Fibroblast of pulmonary artery (primary cell): ENCODE measurements at regions not wholly inside any gene's neighbourhood (a gene's known extent, or its start where the extent isn't known, plus 50 kb on each side); places are given as distances from the start of the nearest gene placed in this dataset.

ENCODE experiments used
- DNase-seq: peaks from one replicate; pipeline ENCODE4 v3.0.0-alpha.2; 2010; ENCODE audit warnings: low read depth
- H3K4me3 ChIP-seq: replicated peaks from 2 replicates; pipeline ENCODE4 v1.5.1; 2011; ENCODE audit warnings: low read depth, mild to moderate bottlenecking, control low read depth, low read length, moderate library complexity
- TF ChIP-seq, protein P1 (sequence below): IDR thresholded peaks from 2 replicates; pipeline ENCODE4 v1.5.1; 2011; ENCODE audit warnings: mild to moderate bottlenecking, control low read depth, low read length, inconsistent platforms; ENCODE audit errors: missing control alignments

GRCh38 chr17:53106886-53107285, 715.8 kb upstream of the KIF2B start:
- TF ChIP-seq, protein P1, sequence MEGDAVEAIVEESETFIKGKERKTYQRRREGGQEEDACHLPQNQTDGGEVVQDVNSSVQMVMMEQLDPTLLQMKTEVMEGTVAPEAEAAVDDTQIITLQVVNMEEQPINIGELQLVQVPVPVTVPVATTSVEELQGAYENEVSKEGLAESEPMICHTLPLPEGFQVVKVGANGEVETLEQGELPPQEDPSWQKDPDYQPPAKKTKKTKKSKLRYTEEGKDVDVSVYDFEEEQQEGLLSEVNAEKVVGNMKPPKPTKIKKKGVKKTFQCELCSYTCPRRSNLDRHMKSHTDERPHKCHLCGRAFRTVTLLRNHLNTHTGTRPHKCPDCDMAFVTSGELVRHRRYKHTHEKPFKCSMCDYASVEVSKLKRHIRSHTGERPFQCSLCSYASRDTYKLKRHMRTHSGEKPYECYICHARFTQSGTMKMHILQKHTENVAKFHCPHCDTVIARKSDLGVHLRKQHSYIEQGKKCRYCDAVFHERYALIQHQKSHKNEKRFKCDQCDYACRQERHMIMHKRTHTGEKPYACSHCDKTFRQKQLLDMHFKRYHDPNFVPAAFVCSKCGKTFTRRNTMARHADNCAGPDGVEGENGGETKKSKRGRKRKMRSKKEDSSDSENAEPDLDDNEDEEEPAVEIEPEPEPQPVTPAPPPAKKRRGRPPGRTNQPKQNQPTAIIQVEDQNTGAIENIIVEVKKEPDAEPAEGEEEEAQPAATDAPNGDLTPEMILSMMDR = no peak
- no peak for DNase-seq
- H3K4me3 ChIP-seq = no peak overlapping the region

GRCh38 chr17:53101706-53102105, 721.0 kb upstream of the KIF2B start:
- no peak overlapping the region for H3K4me3 ChIP-seq
- TF ChIP-seq, protein P1 = no peak
- DNase-seq = no peak

DNA sequence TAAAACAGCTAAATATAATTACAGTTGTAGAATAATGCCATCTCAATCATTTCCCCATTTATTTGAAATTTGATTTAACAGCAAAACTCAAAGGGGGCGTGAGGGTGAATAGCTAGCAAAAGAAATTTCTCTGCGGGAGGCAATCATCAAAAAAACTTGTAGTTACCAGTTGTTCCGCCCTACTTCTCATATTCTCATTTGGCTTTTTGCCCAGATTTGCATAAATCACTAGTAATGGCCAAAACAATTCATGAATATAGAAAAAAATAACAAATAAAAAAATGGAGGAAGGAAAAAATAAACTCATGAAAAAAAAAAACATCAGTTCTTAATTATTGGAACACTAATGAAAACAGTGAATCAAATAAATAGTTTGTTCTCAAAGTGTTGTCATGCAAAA, 722.6 kb upstream of the KIF2B start:
- no peak for DNase-seq
- TF ChIP-seq, protein P1 = no peak
- H3K4me3 ChIP-seq = no peak overlapping the region

- H3K4me3 ChIP-seq = no peak overlapping the region
- TF ChIP-seq, protein P1 = no peak
- DNase-seq = no peak
These were observed 729.3 kb upstream of the KIF2B start for GRCh38 chr17:53093391-53093790.

GRCh38 chr17:53092072-53092471, 730.7 kb upstream of the KIF2B start:
- H3K4me3 ChIP-seq = no peak overlapping the region
- no peak for DNase-seq
- TF ChIP-seq, protein P1 = no peak

- DNase-seq = no peak
- TF ChIP-seq, protein P1 = no peak
- H3K4me3 ChIP-seq = no peak overlapping the region
These were observed 732.0 kb upstream of the KIF2B start for GRCh38 chr17:53090770-53091169.

DNA sequence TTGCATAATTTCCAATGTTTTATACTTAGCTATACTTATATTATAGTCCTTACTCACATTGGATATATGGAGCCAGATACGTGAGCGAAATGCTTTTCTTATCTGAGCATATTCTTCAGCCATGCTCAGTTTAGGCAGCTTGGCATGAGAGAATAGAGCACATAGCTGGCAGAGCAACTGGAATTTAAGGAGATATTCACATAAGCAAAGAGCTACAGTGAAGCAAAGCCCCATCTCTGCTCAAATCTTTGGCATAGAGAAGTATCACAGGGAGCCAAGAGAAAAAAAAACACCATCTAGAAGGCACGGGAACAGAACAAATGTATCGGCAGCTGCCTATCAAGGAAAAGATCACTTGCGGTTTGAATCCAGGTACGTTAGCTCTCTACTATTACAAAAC, 734.2 kb upstream of the KIF2B start:
- TF ChIP-seq, protein P1 = no peak
- no peak for DNase-seq
- H3K4me3 ChIP-seq = no peak overlapping the region
